Omental fat pad (tissue), 3 donors: ENCODE measurements at regions not wholly inside any gene's neighbourhood (a gene's known extent, or its start where the extent isn't known, plus 50 kb on each side); places are given as distances from the start of the nearest gene placed in this dataset.

Source experiments
- ATAC-seq: fragments of 150-250 bp; one replicate; pipeline ENCODE4 v1.9.1; 2016; ENCODE audit warnings: mild to moderate bottlenecking, moderate library complexity; ENCODE audit not compliant: low FRiP score
- DNase-seq: peaks from one replicate; pipeline ENCODE4 v3.0.0-alpha.2; 2019; ENCODE audit warnings: low spot score
- CTCF ChIP-seq, 3 donors: fragments of 450-650 bp; IDR thresholded peaks; one replicate each; pipeline ENCODE4 v1.5.1; 2016 to 2017; ENCODE audit warnings: antibody characterized with exemption in 3 of 3, mild to moderate bottlenecking in 3 of 3, moderate library complexity in 2 of 3

GRCh38 chr7:155997431-155998327, 185.4 kb upstream of the SHH start:
- TF ChIP-seq CTCF (IDR thresholded peaks at IDR 0.05) = no peak
- no peak for ATAC-seq
- no peak for DNase-seq

- DNase-seq (no peak), ATAC-seq (no peak)
- TF ChIP-seq CTCF (IDR thresholded peaks at IDR 0.05) = no peak
Observed at GRCh38 chr7:155996718-155997280, 184.5 kb upstream of the SHH start.

DNA sequence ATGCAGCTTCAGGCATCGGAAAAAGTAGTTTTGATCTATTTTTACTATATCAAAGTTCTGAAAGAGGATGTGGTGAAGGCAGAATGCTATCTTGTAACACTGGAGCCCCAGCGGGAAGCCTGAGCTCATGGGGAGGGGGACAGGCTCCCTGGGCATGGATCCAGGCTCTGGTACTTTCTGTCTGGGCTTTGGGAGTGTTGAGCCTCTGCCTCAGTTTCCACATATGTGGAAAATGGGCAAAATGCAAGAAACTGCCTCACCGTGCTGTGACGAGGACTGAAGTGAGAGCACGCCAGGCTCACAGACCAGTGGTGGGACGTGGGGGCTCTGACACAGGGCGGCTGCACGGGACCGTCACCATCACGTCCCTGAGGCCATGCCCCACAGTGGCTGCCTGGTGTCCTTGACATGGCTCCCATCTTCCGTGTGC, 182.9 kb upstream of the SHH start:
- ATAC-seq = no peak
- no peak for DNase-seq
- TF ChIP-seq CTCF (IDR thresholded peaks at IDR 0.05) = no peak

GRCh38 chr7:155994279-155994811, 182.1 kb upstream of the SHH start:
- no peak for ATAC-seq
- DNase-seq = no peak
- TF ChIP-seq CTCF (IDR thresholded peaks at IDR 0.05) = no peak

DNA sequence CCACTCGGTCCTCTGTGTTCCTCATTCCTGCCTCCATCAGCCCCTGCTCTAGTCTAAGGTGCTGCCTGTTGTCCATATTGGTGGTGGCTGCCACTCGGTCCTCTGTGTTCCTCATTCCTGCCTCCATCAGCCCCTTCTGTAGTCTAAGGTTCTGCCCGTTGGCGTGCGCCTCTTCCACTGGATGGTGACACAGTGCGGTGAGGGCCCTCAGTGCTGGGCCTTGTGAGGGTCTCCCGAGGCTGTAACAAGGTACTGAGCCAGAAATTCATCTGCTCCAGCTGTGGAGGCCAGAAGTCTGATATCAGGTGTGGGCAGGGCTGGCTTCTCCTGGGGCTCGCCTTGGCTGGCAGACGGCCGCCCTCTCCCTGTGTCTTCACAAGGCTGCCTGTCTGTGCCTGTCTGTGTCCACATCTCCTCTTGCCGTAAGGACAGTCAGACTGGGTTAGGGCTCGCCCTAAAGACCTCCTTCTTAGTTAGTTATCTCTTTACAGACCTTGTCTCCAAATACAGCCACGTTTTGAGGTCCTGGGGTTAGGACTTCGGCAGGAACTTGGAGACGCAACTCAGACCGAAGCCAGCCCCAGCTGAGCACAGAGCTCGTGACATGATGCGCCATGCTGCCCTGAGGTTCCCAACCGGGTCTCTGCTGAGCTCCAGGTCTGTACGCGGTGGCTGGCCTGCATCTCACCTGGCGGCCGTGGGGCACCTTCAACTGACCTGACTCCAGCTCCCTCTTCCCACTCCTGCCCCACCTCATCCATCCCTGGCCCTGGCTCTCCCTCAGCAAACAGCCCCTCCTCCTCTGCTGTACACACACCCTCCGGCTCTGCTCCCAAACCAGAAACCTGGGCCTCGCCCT, 181.4 kb upstream of the SHH start:
- DNase-seq (no peak), ATAC-seq (peak; percentile 40)
- no peak for TF ChIP-seq CTCF (IDR thresholded peaks at IDR 0.05)

DNA sequence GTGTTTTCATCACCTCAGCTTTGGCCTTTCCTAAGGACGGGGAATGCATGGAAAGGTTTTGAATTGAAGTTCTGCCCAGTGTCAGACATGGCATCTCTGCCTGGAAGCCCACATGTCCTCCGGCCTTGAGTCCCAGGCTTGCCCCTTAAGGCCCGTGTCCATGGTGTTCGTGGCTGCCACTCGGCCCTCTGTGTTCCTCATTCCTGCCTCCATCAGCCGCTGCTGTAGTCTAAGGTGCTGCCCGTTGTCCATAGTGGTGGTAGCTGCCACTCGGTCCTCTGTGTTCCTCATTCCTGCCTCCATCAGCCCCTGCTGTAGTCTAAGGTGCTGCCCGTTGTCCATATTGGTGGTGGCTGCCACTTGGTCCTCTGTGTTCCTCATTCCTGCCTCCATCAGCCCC, 180.7 kb upstream of the SHH start:
- ATAC-seq (no peak), DNase-seq (no peak)
- TF ChIP-seq CTCF (IDR thresholded peaks at IDR 0.05) = no peak
